HG03354 (cell line): ENCODE measurements at regions not wholly inside any gene's neighbourhood (a gene's known extent, or its start where the extent isn't known, plus 50 kb on each side); places are given as distances from the start of the nearest gene placed in this dataset.

Experiments
- ATAC-seq: cut with Tn5 transposase; IDR thresholded peaks from one replicate; pipeline ENCODE4 v1.9.1; 2021; ENCODE audit warnings: mild to moderate bottlenecking; ENCODE audit not compliant: unreplicated experiment, poor library complexity, severe bottlenecking

GRCh38 chr10:28946479-28946878, 269.2 kb downstream of the BAMBI start:
- no peak for ATAC-seq

- no peak for ATAC-seq
These were observed 269.9 kb downstream of the BAMBI start for GRCh38 chr10:28947171-28947570.

GRCh38 chr10:28948046-28948445, 270.7 kb downstream of the BAMBI start:
- no peak for ATAC-seq

- ATAC-seq: peak; percentile 77
These were observed 272.0 kb downstream of the BAMBI start for GRCh38 chr10:28949005-28950004.

GRCh38 chr10:28951484-28951883, 274.2 kb downstream of the BAMBI start:
- peak; percentile 47 for ATAC-seq

- no peak for ATAC-seq
These were observed 275.2 kb downstream of the BAMBI start for GRCh38 chr10:28952523-28952922.

GRCh38 chr10:28954211-28954610, 276.9 kb downstream of the BAMBI start:
- no peak for ATAC-seq

GRCh38 chr10:28958468-28958867, 281.1 kb downstream of the BAMBI start:
- ATAC-seq: no peak

- no peak for ATAC-seq
These were observed 282.7 kb downstream of the BAMBI start for GRCh38 chr10:28959850-28960501.

GRCh38 chr10:28962768-28963167, 285.4 kb downstream of the BAMBI start:
- no peak for ATAC-seq

- ATAC-seq: no peak
These were observed 286.4 kb downstream of the BAMBI start for GRCh38 chr10:28963539-28964221.

GRCh38 chr10:28965937-28966336, 288.6 kb downstream of the BAMBI start:
- no peak for ATAC-seq

GRCh38 chr10:28967031-28967430, 289.7 kb downstream of the BAMBI start:
- no peak for ATAC-seq

- ATAC-seq: no peak
These were observed 292.1 kb downstream of the BAMBI start for GRCh38 chr10:28969413-28969812.

- ATAC-seq: no peak
These were observed 292.9 kb downstream of the BAMBI start for GRCh38 chr10:28970231-28970630.

- ATAC-seq: no peak
These were observed 293.9 kb downstream of the BAMBI start for GRCh38 chr10:28971255-28971654.

- no peak for ATAC-seq
These were observed 294.4 kb downstream of the BAMBI start for GRCh38 chr10:28971764-28972163.

- no peak for ATAC-seq
These were observed 296.1 kb downstream of the BAMBI start for GRCh38 chr10:28973309-28973972.

GRCh38 chr10:28975891-28976531, 298.7 kb downstream of the BAMBI start:
- no peak for ATAC-seq
